ENCODE measurements at regions not wholly inside any gene's neighbourhood (a gene's known extent, or its start where the extent isn't known, plus 50 kb on each side); places are given as distances from the start of the nearest gene placed in this dataset.

DNA sequence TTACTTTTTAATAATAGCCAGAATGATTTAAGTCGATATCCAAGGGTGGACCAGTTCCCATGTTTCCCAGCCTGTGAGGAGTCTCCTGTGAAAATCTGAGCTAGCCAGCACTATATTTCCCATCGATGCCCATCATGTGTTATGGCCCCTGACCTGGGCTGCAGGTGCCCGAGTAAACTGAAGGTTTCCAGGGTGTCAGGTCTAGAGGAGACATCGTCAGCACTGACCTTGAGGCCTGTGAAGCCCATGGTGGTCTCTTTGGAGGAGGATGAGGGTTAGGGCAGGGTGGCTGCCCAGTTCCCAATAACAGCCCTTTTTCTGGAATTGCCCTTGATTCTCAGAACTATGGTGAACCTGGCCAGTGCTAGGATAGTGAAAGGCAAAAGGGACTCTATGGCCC, 63.0 kb upstream of the TOP1 start:
- TF ChIP-seq, protein P1, sequence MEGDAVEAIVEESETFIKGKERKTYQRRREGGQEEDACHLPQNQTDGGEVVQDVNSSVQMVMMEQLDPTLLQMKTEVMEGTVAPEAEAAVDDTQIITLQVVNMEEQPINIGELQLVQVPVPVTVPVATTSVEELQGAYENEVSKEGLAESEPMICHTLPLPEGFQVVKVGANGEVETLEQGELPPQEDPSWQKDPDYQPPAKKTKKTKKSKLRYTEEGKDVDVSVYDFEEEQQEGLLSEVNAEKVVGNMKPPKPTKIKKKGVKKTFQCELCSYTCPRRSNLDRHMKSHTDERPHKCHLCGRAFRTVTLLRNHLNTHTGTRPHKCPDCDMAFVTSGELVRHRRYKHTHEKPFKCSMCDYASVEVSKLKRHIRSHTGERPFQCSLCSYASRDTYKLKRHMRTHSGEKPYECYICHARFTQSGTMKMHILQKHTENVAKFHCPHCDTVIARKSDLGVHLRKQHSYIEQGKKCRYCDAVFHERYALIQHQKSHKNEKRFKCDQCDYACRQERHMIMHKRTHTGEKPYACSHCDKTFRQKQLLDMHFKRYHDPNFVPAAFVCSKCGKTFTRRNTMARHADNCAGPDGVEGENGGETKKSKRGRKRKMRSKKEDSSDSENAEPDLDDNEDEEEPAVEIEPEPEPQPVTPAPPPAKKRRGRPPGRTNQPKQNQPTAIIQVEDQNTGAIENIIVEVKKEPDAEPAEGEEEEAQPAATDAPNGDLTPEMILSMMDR (conservative IDR thresholded peaks at IDR 0.05; ENCODE audit: low read depth, low read length) = no peak
- no peak for TF ChIP-seq EZH2 (IDR thresholded peaks at IDR 0.05; ENCODE audit: low read length, unreplicated experiment)
